ENCODE measurements at regions not wholly inside any gene's neighbourhood (a gene's known extent, or its start where the extent isn't known, plus 50 kb on each side); places are given as distances from the start of the nearest gene placed in this dataset.
A peak's percentile ranks its signal among the peaks of the same experiment; 100 is the strongest.

DNA sequence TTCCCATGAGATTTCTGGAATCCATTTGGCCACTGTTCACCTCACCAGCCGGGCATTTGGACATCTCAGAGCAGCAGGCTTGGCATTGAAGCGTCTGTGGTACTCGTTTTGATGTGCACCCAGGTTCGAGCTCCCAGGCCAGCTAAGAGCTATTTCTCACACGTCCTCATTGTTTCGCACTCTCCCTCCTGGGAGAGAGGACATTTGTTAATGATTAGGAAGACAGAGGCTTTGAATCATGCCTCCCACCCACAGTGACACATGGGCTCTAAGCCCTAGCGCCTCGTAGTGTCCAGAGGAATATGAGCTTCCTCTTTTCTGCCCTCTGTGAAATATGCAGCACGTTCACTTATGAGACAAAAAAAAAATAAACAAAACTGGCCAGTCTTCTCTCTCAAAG is 361.8 kb downstream of the RND3 start:
- ATAC-seq = peak in 2 of 4 donors; percentile 41 to 60
- 56 to 72% (median 64%) methylated on average over 9 of the region's 9 CpGs for WGBS, 4 donors
- Histone ChIP-seq H3K4me3 (no peak overlapping the region), H3K36me3 (no peaks in the 10 kb centered on the region), H3K9me3 (no peaks in the 10 kb centered on the region), H3K27ac (no peak overlapping the region), H3K27me3 (no peaks in the 10 kb centered on the region), H3K4me1 (no peaks in the 10 kb centered on the region)
- no peak for TF ChIP-seq POLR2A (IDR thresholded peaks at IDR 0.05)
- TF ChIP-seq, protein P1, sequence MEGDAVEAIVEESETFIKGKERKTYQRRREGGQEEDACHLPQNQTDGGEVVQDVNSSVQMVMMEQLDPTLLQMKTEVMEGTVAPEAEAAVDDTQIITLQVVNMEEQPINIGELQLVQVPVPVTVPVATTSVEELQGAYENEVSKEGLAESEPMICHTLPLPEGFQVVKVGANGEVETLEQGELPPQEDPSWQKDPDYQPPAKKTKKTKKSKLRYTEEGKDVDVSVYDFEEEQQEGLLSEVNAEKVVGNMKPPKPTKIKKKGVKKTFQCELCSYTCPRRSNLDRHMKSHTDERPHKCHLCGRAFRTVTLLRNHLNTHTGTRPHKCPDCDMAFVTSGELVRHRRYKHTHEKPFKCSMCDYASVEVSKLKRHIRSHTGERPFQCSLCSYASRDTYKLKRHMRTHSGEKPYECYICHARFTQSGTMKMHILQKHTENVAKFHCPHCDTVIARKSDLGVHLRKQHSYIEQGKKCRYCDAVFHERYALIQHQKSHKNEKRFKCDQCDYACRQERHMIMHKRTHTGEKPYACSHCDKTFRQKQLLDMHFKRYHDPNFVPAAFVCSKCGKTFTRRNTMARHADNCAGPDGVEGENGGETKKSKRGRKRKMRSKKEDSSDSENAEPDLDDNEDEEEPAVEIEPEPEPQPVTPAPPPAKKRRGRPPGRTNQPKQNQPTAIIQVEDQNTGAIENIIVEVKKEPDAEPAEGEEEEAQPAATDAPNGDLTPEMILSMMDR (IDR thresholded peaks at IDR 0.05) = no peak
- DNase-seq = no peak
- intact Hi-C loops (cut with DNase I) = loop anchor here in 1 of 10 donors (10.0 kb wide), 1 partner anchor 359 kb away; the partner anchor contains the start of gene RND3

DNA sequence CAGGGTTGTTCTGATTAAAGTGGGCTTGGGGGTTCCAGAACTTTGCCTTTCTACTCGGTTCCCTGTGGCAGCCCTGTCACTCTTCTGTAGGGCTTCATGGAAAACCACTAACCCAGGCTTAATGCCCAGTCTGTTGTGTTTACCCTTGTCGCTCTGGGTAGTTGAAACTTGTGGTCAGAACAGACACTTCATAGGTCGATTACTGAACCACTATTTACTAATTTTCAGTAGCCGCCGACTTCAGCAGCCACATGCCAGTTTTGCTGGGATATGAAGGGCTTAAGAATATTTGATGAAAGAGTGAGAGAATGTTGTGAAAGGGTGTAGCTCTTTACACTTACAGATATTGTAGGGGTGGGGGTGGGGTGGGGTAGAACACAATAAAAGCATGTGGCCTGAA is 362.3 kb downstream of the RND3 start:
- no peak for TF ChIP-seq POLR2A (IDR thresholded peaks at IDR 0.05)
- TF ChIP-seq, protein P1 (IDR thresholded peaks at IDR 0.05) = no peak
- Histone ChIP-seq H3K36me3 (no peaks in the 10 kb centered on the region), H3K4me3 (no peak overlapping the region), H3K9me3 (no peaks in the 10 kb centered on the region), H3K4me1 (no peaks in the 10 kb centered on the region), H3K27me3 (no peaks in the 10 kb centered on the region), H3K27ac (no peak overlapping the region)
- 92 to 95% (median 93%) methylated on average over 5 of the region's 5 CpGs for WGBS, 4 donors
- no peak for DNase-seq
- intact Hi-C loops (cut with DNase I) = loop anchor here in 1 of 10 donors (10.0 kb wide), 1 partner anchor 360 kb away; the partner anchor contains the start of gene RND3
- no peak for ATAC-seq

DNA sequence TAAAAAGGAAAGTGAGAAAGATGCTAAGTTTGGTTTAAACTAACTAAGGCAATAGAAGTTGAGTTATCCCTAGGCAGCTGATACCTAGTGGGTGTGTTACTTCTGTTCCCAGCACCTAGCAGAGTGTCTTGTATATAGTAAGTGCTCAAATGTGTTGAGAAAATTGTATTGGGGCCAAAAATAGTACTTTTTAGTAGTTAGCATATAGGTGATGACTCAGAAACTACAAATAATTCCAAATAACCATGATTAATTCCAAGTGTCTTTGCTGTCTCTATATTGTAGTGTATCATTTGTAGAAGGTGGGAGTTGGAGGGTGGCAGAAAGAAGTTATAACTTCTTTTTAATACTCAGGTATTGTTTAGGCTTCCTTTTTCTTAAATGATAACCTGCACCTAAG is 362.7 kb downstream of the RND3 start:
- intact Hi-C loops (cut with DNase I) = loop anchor here in 1 of 10 donors (10.0 kb wide), 1 partner anchor 360 kb away; the partner anchor contains the start of gene RND3
- ATAC-seq (no peak), DNase-seq (no peak)
- no peaks in the 10 kb centered on the region for H3K4me1 ChIP-seq
- H3K27ac ChIP-seq = no peak overlapping the region
- no peaks in the 10 kb centered on the region for H3K36me3 ChIP-seq
- no peaks in the 10 kb centered on the region for H3K9me3 ChIP-seq
- H3K27me3 ChIP-seq = no peaks in the 10 kb centered on the region
- no peak for TF ChIP-seq POLR2A (IDR thresholded peaks at IDR 0.05)
- TF ChIP-seq, protein P1 (IDR thresholded peaks at IDR 0.05) = no peak
- no peak overlapping the region for H3K4me3 ChIP-seq

DNA sequence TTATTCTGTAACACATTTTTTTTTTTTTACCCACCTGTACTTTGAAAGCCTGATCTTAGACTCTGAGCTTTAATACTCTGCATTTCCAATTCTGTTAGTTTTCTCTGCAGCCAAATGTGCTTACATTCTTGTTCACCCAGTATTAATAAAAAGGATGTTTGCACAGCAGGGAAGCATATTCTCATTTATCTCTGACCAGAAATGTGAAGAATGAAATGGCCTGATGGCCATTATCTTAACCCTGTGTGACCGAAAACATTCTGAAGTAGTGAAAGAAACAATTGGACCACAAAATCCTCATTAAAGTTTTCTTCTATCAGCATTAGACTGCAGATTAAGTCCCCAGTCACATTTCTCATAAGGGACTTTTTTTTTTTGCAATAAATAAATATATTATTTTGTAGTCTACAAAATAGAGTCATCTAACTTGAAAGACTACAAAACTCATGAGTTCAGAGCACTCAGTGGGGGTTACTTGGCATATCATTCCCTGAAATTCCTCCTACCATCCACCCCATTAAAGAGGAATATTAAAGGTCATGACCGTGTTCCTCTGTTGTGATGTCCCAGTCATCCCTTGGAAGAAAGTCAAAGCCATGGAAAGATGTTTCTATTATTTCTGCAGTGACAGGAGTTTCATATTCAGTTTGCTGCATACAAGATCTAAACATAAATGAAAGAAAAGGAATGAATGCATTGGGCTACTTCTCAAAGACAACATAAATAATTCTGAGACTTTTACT is 364.4 kb downstream of the RND3 start:
- TF ChIP-seq, protein P1 (IDR thresholded peaks at IDR 0.05) = no peak
- no peak for TF ChIP-seq POLR2A (IDR thresholded peaks at IDR 0.05)
- DNase-seq (no peak), ATAC-seq (no peak)
- H3K36me3 ChIP-seq = no peaks in the 10 kb centered on the region
- no peaks in the 10 kb centered on the region for H3K9me3 ChIP-seq
- H3K27ac ChIP-seq = no peak overlapping the region
- WGBS, 4 donors = 61 to 70% (median 64%) methylated on average over 2 of the region's 2 CpGs
- no peaks in the 10 kb centered on the region for H3K27me3 ChIP-seq
- H3K4me1 ChIP-seq = no peaks in the 10 kb centered on the region
- H3K4me3 ChIP-seq = no peak overlapping the region
- intact Hi-C loops (cut with DNase I) = loop anchor here in 1 of 10 donors (10.0 kb wide), 1 partner anchor 362 kb away; the partner anchor contains the start of gene RND3
